ENCODE measurements at regions not wholly inside any gene's neighbourhood (a gene's known extent, or its start where the extent isn't known, plus 50 kb on each side); places are given as distances from the start of the nearest gene placed in this dataset.

DNA sequence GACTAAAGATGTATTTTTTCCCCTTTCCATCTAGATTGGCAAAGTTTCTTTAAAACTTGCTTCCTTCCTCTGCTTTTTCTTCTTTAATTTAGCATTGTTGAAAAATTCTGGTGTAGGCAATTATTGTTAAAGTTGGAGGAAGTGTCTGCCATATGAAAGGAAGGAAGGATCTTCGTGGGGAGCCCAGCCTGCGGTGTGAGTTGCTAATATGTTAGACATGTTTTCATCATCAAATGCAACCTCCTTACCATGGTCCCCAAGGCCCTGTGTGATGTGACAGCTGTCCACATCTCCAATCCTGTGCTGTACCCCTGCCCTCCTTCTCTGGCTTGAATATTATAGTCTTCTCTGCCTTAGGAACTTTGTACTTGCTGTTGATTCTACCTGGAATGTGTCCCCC lies 81.0 kb upstream of the ZBTB18 start:
- no peak overlapping the region for H3K4me3 ChIP-seq
- intact Hi-C loops (cut with DNase I; ENCODE audit: low total_unique reads): no loop called here
- no peaks in the 10 kb centered on the region for H3K4me1 ChIP-seq
- no peak for DNase-seq (ENCODE audit: low spot score in 2 of 2)
- no peaks in the 10 kb centered on the region for H3K9me3 ChIP-seq
- no peaks in the 10 kb centered on the region for H3K36me3 ChIP-seq
- no peaks in the 10 kb centered on the region for H3K27me3 ChIP-seq
- TF ChIP-seq POLR2A (IDR thresholded peaks at IDR 0.05) (no peak), POLR2AphosphoS5 (IDR thresholded peaks at IDR 0.05) (no peak)
- TF ChIP-seq, protein P1, sequence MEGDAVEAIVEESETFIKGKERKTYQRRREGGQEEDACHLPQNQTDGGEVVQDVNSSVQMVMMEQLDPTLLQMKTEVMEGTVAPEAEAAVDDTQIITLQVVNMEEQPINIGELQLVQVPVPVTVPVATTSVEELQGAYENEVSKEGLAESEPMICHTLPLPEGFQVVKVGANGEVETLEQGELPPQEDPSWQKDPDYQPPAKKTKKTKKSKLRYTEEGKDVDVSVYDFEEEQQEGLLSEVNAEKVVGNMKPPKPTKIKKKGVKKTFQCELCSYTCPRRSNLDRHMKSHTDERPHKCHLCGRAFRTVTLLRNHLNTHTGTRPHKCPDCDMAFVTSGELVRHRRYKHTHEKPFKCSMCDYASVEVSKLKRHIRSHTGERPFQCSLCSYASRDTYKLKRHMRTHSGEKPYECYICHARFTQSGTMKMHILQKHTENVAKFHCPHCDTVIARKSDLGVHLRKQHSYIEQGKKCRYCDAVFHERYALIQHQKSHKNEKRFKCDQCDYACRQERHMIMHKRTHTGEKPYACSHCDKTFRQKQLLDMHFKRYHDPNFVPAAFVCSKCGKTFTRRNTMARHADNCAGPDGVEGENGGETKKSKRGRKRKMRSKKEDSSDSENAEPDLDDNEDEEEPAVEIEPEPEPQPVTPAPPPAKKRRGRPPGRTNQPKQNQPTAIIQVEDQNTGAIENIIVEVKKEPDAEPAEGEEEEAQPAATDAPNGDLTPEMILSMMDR (IDR thresholded peaks at IDR 0.05): no peak
- H3K27ac ChIP-seq: no peak overlapping the region

DNA sequence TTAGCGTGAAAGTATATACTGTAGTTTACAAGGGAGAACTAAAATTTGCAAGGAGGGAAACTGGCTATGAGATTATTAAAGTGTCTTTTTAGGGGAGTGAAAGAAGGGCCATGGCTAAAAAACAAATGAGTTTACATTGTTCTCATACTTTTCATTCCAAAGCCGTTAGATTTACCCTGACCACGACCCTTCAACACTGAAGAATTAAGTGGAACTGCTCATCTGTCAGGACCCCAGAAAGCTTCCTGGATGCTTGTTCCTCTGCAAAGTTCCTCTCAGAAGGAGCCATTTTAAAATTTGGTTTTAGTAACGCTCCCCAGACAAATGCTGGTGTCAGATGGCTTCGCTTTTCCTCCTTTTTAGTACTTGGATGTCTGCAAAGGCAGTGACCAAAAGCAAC lies 82.7 kb upstream of the ZBTB18 start:
- H3K9me3 ChIP-seq: no peaks in the 10 kb centered on the region
- DNase-seq (ENCODE audit: low spot score in 2 of 2): no peak
- H3K27me3 ChIP-seq: no peaks in the 10 kb centered on the region
- no peaks in the 10 kb centered on the region for H3K4me1 ChIP-seq
- H3K36me3 ChIP-seq: no peaks in the 10 kb centered on the region
- intact Hi-C loops (cut with DNase I; ENCODE audit: low total_unique reads): no loop called here
- TF ChIP-seq POLR2A (IDR thresholded peaks at IDR 0.05) (no peak), POLR2AphosphoS5 (IDR thresholded peaks at IDR 0.05) (no peak)
- TF ChIP-seq, protein P1 (IDR thresholded peaks at IDR 0.05): no peak
- no peak overlapping the region for H3K27ac ChIP-seq
- H3K4me3 ChIP-seq: no peak overlapping the region

DNA sequence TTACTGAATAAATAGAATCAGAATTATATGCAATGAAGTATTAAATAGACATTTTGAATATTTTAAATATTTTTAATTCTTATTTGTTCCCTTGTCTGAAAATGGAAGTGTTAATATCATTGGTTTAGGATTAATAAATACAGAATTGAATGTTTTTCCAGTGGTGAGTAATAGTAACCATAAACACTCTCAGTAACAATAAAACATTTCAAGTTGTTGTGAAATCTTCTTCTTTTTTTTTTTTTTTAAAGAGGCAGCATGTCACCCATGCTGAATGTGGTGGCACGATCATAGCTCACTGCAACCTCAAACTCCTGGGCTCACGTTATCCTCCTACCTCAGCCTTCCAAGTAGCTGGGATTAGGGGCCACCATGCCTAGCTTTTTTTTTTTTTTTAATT lies 86.2 kb upstream of the ZBTB18 start:
- DNase-seq (ENCODE audit: low spot score in 2 of 2): no peak
- no peak overlapping the region for H3K27ac ChIP-seq
- H3K27me3 ChIP-seq: no peaks in the 10 kb centered on the region
- H3K4me1 ChIP-seq: no peaks in the 10 kb centered on the region
- no peak overlapping the region for H3K4me3 ChIP-seq
- H3K36me3 ChIP-seq: no peaks in the 10 kb centered on the region
- intact Hi-C loops (cut with DNase I; ENCODE audit: low total_unique reads): no loop called here
- H3K9me3 ChIP-seq: no peaks in the 10 kb centered on the region
- TF ChIP-seq POLR2AphosphoS5 (IDR thresholded peaks at IDR 0.05) (no peak), POLR2A (IDR thresholded peaks at IDR 0.05) (no peak)
- TF ChIP-seq, protein P1 (IDR thresholded peaks at IDR 0.05): no peak

DNA sequence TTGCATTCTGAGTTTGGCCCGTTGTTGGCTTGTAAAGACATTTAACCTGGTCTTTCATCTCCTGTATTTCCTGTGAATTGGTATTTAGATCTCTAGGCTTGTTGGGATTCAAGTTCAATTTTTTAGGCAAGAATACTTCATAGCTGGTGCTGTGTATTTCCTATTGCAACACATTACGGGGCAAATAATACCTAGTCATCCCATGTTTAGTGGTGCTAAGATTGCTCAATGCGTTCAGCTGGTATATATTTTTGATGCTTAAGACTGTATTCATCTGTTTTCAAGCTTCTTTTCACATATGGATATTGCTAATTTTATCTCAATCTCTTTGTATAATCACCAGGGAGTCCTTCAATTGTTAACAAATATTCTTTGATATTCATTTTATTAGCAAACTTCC lies 87.5 kb upstream of the ZBTB18 start:
- Histone ChIP-seq H3K9me3 (no peaks in the 10 kb centered on the region), H3K27me3 (no peaks in the 10 kb centered on the region), H3K4me3 (no peak overlapping the region), H3K36me3 (no peaks in the 10 kb centered on the region), H3K27ac (no peak overlapping the region), H3K4me1 (no peaks in the 10 kb centered on the region)
- intact Hi-C loops (cut with DNase I; ENCODE audit: low total_unique reads): no loop called here
- DNase-seq (ENCODE audit: low spot score in 2 of 2): no peak
- no peak for TF ChIP-seq POLR2A (IDR thresholded peaks at IDR 0.05)
- TF ChIP-seq, protein P1 (IDR thresholded peaks at IDR 0.05): no peak
- TF ChIP-seq POLR2AphosphoS5 (IDR thresholded peaks at IDR 0.05): no peak

DNA sequence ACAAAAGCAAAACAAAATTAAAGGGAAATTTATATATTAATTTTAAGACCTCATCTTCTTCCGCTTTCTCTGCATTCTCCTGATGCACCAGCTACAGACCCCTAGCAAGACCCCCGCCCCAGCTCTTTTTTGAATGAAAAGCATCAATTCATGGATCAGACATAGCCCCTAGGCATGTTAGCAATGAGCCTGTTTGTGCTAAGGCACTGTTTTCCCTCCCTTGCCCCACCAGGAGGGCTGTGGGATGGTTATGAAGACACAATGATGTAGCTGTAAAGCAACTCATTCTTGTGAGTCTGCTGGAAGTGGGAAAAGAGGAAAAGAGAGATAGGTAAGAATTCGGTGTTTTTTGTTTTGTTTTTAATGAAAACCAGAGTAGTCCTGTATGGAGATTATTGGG lies 88.5 kb upstream of the ZBTB18 start:
- TF ChIP-seq, protein P1 (IDR thresholded peaks at IDR 0.05): no peak
- intact Hi-C loops (cut with DNase I; ENCODE audit: low total_unique reads): no loop called here
- H3K36me3 ChIP-seq: no peaks in the 10 kb centered on the region
- H3K27ac ChIP-seq: no peak overlapping the region
- H3K4me3 ChIP-seq: no peak overlapping the region
- H3K9me3 ChIP-seq: no peaks in the 10 kb centered on the region
- H3K4me1 ChIP-seq: no peaks in the 10 kb centered on the region
- no peak for DNase-seq (ENCODE audit: low spot score in 2 of 2)
- H3K27me3 ChIP-seq: no peaks in the 10 kb centered on the region
